ENCODE measurements at regions not wholly inside any gene's neighbourhood (a gene's known extent, or its start where the extent isn't known, plus 50 kb on each side); places are given as distances from the start of the nearest gene placed in this dataset.

DNA sequence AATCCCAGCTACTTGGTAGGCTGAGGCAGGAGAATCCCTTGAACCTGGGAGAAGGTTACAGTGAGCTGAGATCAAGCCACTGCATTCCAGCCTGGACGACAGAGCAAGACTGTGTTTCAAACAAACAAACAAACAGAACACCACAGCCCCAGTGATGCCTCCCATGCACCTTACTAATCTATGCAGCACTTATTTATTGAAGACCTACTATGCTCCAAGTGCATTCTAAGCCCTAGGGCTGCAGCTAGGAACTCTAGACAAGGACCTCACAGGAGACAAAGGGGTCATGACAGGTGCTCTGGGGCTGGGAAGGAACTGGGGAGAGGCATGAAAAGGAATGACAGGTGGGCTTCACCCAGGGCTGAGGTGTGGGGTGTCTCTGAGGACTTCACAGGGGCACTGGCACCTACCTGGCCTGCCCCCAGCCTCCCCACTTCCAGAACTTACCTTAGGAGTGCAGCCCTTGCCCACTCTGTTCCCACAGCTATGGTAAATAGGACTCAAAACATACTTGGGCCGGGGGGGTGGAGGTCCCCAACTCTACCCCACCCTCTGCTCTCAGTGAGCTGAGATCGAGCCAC is 69.4 kb downstream of the C9orf50 start:
- TF ChIP-seq, protein P1, sequence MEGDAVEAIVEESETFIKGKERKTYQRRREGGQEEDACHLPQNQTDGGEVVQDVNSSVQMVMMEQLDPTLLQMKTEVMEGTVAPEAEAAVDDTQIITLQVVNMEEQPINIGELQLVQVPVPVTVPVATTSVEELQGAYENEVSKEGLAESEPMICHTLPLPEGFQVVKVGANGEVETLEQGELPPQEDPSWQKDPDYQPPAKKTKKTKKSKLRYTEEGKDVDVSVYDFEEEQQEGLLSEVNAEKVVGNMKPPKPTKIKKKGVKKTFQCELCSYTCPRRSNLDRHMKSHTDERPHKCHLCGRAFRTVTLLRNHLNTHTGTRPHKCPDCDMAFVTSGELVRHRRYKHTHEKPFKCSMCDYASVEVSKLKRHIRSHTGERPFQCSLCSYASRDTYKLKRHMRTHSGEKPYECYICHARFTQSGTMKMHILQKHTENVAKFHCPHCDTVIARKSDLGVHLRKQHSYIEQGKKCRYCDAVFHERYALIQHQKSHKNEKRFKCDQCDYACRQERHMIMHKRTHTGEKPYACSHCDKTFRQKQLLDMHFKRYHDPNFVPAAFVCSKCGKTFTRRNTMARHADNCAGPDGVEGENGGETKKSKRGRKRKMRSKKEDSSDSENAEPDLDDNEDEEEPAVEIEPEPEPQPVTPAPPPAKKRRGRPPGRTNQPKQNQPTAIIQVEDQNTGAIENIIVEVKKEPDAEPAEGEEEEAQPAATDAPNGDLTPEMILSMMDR (IDR thresholded peaks at IDR 0.05), result no peak
- TF ChIP-seq POLR2AphosphoS5 (IDR thresholded peaks at IDR 0.05), result no peak
- no peak for TF ChIP-seq POLR2A (IDR thresholded peaks at IDR 0.05; ENCODE audit: low read depth)

Data from esophagus muscularis mucosa (tissue), 3 donors.